ENCODE measurements at regions not wholly inside any gene's neighbourhood (a gene's known extent, or its start where the extent isn't known, plus 50 kb on each side); places are given as distances from the start of the nearest gene placed in this dataset.
"Not testable (repeated sequence)": the region's sequence is repeated elsewhere in the genome, so short reads cannot be mapped to it uniquely, and the experiment has no call there.

DNA sequence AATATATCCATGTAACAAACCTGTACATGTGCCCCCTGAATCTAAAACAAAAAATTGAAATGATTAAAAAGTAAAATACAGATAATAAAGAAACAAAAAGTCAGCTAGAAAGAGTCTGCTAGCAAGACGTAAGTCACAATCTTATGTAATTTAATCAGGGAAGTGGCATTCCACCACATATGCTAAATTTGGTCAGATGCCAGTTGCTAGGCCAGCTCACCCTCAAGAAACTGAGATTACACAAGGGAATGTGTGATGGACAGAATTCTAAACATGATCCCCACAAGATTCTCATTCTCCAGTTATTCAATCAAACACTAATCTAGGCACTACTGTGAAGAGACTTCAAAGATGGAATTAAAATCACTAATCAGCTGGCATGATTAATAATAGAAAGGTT, 689.3 kb downstream of the CENPC start:
- no peak for DNase-seq (ENCODE audit: extremely low read depth, low read depth)

DNA sequence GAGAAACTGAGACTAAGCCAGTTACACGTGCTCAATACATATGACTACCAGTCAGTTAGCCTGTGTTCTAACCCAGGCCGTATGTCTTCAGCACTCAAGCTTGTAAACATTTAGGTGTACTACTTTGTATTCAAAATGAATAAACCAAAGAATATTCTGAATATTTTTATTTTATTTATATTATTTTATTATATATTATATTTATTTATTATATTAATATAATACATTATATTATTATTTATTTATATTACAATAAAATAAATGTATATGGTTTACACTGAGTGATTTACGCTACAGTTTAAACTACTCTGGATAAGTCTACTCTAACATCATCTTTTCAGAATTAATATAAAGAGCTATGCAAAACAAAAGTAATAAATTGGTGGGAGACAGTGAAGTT, 691.5 kb downstream of the CENPC start:
- DNase-seq (ENCODE audit: extremely low read depth, low read depth): no peak

GRCh38 chr4:66852843-66853242, 692.5 kb downstream of the CENPC start:
- DNase-seq (ENCODE audit: extremely low read depth, low read depth): no peak

DNA sequence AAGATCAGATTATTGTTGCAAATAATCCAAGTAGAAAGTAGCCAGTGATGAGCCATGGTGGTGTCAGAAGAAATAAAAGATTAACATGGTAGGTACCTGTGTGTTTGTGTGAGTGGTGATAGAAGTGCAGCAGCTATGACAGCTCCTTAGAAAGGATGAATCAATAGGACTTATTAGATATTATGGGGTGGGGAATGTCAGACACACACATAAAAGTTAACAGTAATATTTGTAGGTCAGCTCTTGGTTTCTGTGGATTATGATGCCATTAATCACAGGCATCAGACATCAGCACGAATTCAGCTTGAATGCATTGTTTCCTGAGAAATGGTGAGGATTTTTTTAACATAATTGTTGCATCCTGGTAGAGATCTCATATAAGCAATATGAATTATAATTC, 695.7 kb downstream of the CENPC start:
- DNase-seq (ENCODE audit: extremely low read depth, low read depth): no peak

GRCh38 chr4:66842724-66843088, 702.6 kb downstream of the CENPC start:
- DNase-seq (ENCODE audit: extremely low read depth, low read depth): no peak

GRCh38 chr4:66842026-66842723, 703.1 kb downstream of the CENPC start:
- no peak for DNase-seq (ENCODE audit: extremely low read depth, low read depth)

DNA sequence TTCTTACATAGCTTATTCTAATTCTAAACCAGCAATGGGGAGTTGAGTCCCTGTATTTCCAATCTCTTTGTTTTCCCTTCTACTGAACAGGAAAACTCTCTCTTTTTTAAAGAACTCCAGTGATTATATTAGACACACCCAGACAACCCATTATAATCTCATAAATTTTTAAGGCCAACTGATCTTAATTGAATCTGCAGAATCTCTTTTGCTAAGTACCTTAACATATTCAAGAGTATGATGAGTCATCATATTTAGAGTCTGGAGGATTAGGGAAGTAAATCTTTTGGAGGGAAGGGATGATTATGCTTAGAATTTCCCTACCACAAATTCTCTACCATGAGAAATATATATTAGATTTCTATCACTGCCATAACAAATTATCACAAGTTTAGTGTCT, 705.1 kb downstream of the CENPC start:
- no peak for DNase-seq (ENCODE audit: extremely low read depth, low read depth)

DNA sequence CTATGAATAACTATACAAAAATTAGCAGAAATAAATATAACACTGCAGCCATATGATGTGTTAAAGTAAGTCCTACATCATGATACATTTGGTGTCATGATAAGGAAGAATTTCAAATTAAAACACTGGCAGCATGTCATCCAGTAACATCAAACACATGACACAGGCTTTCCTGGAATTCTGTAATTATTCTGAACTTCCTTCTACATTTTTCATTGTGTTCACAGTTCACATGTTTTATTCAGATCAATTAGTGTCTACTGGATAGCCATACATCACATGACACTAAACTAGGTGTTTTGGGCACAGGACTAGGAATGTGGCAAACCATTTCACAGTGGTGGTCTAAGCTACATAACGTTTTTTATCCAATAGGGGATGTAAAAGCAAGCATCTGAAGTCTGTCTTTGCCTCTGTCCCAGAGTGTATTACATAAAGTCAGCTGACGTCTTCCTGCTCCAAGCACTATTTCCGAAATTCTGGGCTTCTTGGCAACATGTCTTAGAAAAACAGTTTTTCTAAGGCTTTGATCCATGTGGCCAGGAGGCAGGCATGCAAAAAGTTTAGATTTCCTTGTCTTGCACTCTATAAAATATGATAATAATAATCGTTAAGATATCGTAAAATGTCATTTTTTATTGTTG, 707.9 kb downstream of the CENPC start:
- no peak for DNase-seq (ENCODE audit: extremely low read depth, low read depth)

- no peak for DNase-seq (ENCODE audit: extremely low read depth, low read depth)
Measured at GRCh38 chr4:66829310-66829709, 716.0 kb downstream of the CENPC start.

- no peak for DNase-seq (ENCODE audit: extremely low read depth, low read depth)
Measured at GRCh38 chr4:66820681-66821080, 724.6 kb downstream of the CENPC start.

DNA sequence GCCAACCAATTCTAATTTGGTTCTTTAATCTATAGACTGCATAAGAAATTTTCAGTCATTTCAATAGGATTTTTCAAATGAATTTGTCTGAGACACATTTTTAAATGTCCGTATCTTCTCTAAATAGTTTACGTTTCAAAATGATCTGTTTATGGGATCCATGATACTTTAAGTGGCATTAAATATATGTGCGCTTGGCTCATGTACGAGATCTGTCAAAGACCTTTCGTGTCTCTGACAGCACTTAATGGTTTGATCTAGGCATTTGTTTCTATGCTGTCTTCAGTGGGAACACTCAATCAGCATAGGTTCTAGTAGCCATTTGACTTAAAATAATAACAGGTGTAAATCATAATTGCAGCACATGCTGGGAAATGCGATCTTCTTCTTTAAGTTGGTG, 731.0 kb downstream of the CENPC start:
- no peak for DNase-seq (ENCODE audit: extremely low read depth, low read depth)

GRCh38 chr4:66805582-66805981, 739.7 kb downstream of the CENPC start:
- no peak for DNase-seq (ENCODE audit: extremely low read depth, low read depth)

GRCh38 chr4:66804979-66805378, 740.3 kb downstream of the CENPC start:
- no peak for DNase-seq (ENCODE audit: extremely low read depth, low read depth)

- DNase-seq (ENCODE audit: extremely low read depth, low read depth): no peak
Measured at GRCh38 chr4:66797608-66798007, 747.7 kb downstream of the CENPC start.

GRCh38 chr4:66795724-66796123, 749.6 kb downstream of the CENPC start:
- no peak for DNase-seq (ENCODE audit: extremely low read depth, low read depth)

- no peak for DNase-seq (ENCODE audit: extremely low read depth, low read depth)
Measured at GRCh38 chr4:66794390-66795034, 750.8 kb downstream of the CENPC start.

DNA sequence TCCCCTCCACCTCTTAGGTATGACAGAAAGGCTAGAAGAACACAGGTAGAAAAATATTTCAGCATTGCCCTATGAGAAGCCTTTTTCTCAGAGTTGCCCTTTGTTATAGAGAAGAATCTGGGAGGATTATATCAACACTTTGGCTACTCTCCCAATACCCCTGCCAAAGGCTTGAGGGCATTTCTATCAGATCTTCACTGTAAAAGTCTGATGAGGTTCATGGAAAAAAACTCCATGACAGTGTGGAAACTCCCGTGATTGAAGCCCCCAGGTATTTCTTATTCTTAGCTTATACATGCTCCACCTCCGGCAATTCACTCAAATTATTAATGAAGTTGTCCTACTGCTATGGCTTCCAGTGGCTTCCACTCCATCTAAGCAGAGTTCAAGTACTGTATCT, 753.6 kb downstream of the CENPC start:
- no peak for DNase-seq (ENCODE audit: extremely low read depth, low read depth)

DNA sequence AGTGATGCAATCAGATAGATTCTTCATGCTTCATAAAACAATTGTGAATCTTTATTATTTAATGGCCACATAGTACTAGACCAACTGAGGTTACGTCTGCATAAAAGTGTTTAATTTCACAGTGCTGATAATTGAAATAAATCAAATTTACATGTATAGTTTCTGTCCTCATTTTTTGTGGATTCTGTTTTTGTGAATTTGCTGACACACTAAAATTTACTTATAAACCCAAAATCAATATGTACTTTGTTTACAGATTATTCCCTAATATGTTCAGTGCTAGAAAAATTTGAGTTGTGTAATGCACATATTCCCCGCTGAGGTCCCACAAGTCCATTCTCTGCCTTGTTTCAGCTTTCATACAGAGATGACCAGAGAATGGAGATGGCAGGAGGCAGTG, 759.8 kb downstream of the CENPC start:
- no peak for DNase-seq (ENCODE audit: extremely low read depth, low read depth)

GRCh38 chr4:66782751-66783150, 762.6 kb downstream of the CENPC start:
- DNase-seq (ENCODE audit: extremely low read depth, low read depth): not testable (repeated sequence)

- no peak for DNase-seq (ENCODE audit: extremely low read depth, low read depth)
Measured at GRCh38 chr4:66777097-66777496, 768.2 kb downstream of the CENPC start.

DNA sequence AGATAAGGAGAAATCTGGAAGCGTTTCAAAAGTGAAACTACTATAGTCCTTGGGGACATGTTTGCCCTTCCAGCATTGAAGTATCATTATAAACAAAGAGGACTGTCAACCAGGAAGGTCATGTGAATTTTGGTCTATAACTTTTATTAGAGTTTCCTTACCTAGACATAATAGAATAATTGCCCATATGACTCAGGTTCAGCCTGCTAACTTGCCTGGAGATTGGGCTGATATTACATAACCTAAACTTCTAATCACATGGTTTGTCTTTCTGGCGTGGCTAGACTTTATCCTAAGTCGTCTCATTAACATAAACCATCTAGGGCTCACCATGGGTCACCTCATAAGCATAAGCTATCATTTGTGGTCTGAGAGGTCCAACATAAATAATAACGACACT, 775.9 kb downstream of the CENPC start:
- no peak for DNase-seq (ENCODE audit: extremely low read depth, low read depth)

- DNase-seq (ENCODE audit: extremely low read depth, low read depth): no peak
Measured at GRCh38 chr4:66767442-66767841, 777.9 kb downstream of the CENPC start.

All from NCI-H460 (cell line).